Vagina (tissue), 2 donors: ENCODE measurements at regions not wholly inside any gene's neighbourhood (a gene's known extent, or its start where the extent isn't known, plus 50 kb on each side); places are given as distances from the start of the nearest gene placed in this dataset.

Experiments used
- POLR2A ChIP-seq, 2 donors: fragments of 450-650 bp; IDR thresholded peaks; one replicate each; pipeline ENCODE4 v1.6.1; 2017; ENCODE audit warnings: antibody characterized with exemption in 2 of 2, mild to moderate bottlenecking in 2 of 2, moderate library complexity in 2 of 2
- POLR2AphosphoS5 ChIP-seq, 2 donors: sonication (generic); formaldehyde crosslinking; IDR thresholded peaks; one replicate each; pipeline ENCODE4 v1.9.0; 2017; ENCODE audit warnings: antibody characterized with exemption in 2 of 2, mild to moderate bottlenecking in 2 of 2, low read depth in 1 of 2; ENCODE audit not compliant: insufficient read depth in 1 of 2
- TF ChIP-seq, protein P1 (sequence below), 3 experiments: fragments of 450-650 bp in 2 of 3; fragments of 200-600 bp in 1 of 3; sonication (generic) in 1 of 3; IDR thresholded peaks; one replicate each; pipeline ENCODE4 v1.5.1; 2017 to 2019; ENCODE audit warnings: antibody characterized with exemption in 3 of 3, mild to moderate bottlenecking in 2 of 3, moderate library complexity in 2 of 3

DNA sequence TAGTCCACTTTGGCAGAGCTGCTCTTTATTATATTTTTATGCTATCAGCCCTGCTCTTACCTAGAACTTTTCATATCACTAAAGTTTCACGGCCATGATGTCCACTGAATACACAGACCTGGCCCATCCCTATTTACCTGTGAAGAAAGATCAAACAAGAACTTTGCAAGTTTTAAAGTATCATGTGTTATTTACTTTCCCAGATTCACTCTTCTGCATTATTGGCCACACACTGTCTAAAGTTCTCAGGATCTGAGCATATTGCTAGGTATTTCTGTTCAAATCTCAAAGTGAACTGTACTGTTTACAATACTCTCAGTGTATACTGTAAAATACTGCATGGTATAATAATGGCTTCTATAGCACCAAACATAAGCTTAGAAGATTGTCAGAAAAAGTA is 405.2 kb downstream of the KLF12 start:
- TF ChIP-seq POLR2A (IDR thresholded peaks at IDR 0.05) (no peak), POLR2AphosphoS5 (IDR thresholded peaks at IDR 0.05; ENCODE audit: insufficient read depth in 1 of 2, low read depth in 1 of 2) (no peak)
- TF ChIP-seq, protein P1, sequence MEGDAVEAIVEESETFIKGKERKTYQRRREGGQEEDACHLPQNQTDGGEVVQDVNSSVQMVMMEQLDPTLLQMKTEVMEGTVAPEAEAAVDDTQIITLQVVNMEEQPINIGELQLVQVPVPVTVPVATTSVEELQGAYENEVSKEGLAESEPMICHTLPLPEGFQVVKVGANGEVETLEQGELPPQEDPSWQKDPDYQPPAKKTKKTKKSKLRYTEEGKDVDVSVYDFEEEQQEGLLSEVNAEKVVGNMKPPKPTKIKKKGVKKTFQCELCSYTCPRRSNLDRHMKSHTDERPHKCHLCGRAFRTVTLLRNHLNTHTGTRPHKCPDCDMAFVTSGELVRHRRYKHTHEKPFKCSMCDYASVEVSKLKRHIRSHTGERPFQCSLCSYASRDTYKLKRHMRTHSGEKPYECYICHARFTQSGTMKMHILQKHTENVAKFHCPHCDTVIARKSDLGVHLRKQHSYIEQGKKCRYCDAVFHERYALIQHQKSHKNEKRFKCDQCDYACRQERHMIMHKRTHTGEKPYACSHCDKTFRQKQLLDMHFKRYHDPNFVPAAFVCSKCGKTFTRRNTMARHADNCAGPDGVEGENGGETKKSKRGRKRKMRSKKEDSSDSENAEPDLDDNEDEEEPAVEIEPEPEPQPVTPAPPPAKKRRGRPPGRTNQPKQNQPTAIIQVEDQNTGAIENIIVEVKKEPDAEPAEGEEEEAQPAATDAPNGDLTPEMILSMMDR (IDR thresholded peaks at IDR 0.05): no peak
